GM18909 (cell line): ENCODE measurements at regions not wholly inside any gene's neighbourhood (a gene's known extent, or its start where the extent isn't known, plus 50 kb on each side); places are given as distances from the start of the nearest gene placed in this dataset.

Experiments
- ATAC-seq: cut with Tn5 transposase; IDR thresholded peaks from one replicate; pipeline ENCODE4 v1.9.1; 2021; ENCODE audit warnings: mild to moderate bottlenecking; ENCODE audit not compliant: unreplicated experiment, poor library complexity

GRCh38 chr15:70414626-70415025 is 316.9 kb upstream of the TLE3 start:
- ATAC-seq, result no peak

GRCh38 chr15:70412794-70413193 is 315.1 kb upstream of the TLE3 start:
- no peak for ATAC-seq

- ATAC-seq, result no peak
Observed at GRCh38 chr15:70411143-70411863, 313.6 kb upstream of the TLE3 start.

- ATAC-seq, result no peak
Observed at GRCh38 chr15:70410371-70410985, 312.8 kb upstream of the TLE3 start.

- no peak for ATAC-seq
Observed at GRCh38 chr15:70409388-70409787, 311.7 kb upstream of the TLE3 start.

- ATAC-seq, result no peak
Observed at GRCh38 chr15:70407955-70408354, 310.2 kb upstream of the TLE3 start.

- no peak for ATAC-seq
Observed at GRCh38 chr15:70407336-70407670, 309.6 kb upstream of the TLE3 start.

- no peak for ATAC-seq
Observed at GRCh38 chr15:70406617-70407335, 309.1 kb upstream of the TLE3 start.

GRCh38 chr15:70401709-70402108 is 304.0 kb upstream of the TLE3 start:
- ATAC-seq, result no peak

- ATAC-seq, result no peak
Observed at GRCh38 chr15:70400766-70401541, 303.2 kb upstream of the TLE3 start.

GRCh38 chr15:70399204-70399603 is 301.5 kb upstream of the TLE3 start:
- no peak for ATAC-seq

GRCh38 chr15:70398694-70399093 is 301.0 kb upstream of the TLE3 start:
- ATAC-seq, result no peak

- ATAC-seq, result no peak
Observed at GRCh38 chr15:70396807-70397206, 299.1 kb upstream of the TLE3 start.

GRCh38 chr15:70395164-70395563 is 297.4 kb upstream of the TLE3 start:
- ATAC-seq, result no peak

GRCh38 chr15:70390723-70391122 is 293.0 kb upstream of the TLE3 start:
- ATAC-seq, result no peak

GRCh38 chr15:70387993-70388392 is 290.3 kb upstream of the TLE3 start:
- ATAC-seq, result no peak

GRCh38 chr15:70387081-70387480 is 289.4 kb upstream of the TLE3 start:
- ATAC-seq, result no peak

GRCh38 chr15:70385711-70386110 is 288.0 kb upstream of the TLE3 start:
- no peak for ATAC-seq

- ATAC-seq, result no peak
Observed at GRCh38 chr15:70385052-70385451, 287.3 kb upstream of the TLE3 start.

- no peak for ATAC-seq
Observed at GRCh38 chr15:70383856-70384255, 286.1 kb upstream of the TLE3 start.
